ACHN (cell line): ENCODE measurements at regions not wholly inside any gene's neighbourhood (a gene's known extent, or its start where the extent isn't known, plus 50 kb on each side); places are given as distances from the start of the nearest gene placed in this dataset.

Experiments
- DNase-seq: peaks from one replicate; pipeline ENCODE4 v3.0.0-alpha.2; 2015
- in situ Hi-C: cut with HindIII; loops from 2 replicates; pipeline ENCODE4 v1.10.0; 2017; ENCODE audit warnings: low sequenced_read_pairs, low pct_ligation_motif_present, low pct_unique_long_range_greater_than_20kb

GRCh38 chr4:10917566-10917965 is 233.0 kb upstream of the CLNK start:
- in situ Hi-C loops = no loop called here
- no peak for DNase-seq

- DNase-seq = no peak
- in situ Hi-C loops = no loop called here
These were observed 213.5 kb upstream of the CLNK start for GRCh38 chr4:10898072-10898471.

GRCh38 chr4:10897076-10897475 is 212.5 kb upstream of the CLNK start:
- no peak for DNase-seq
- in situ Hi-C loops = no loop called here

GRCh38 chr4:10893395-10893794 is 208.8 kb upstream of the CLNK start:
- DNase-seq = no peak
- in situ Hi-C loops = no loop called here

- no peak for DNase-seq
- in situ Hi-C loops = no loop called here
These were observed 207.3 kb upstream of the CLNK start for GRCh38 chr4:10891866-10892265.

- in situ Hi-C loops = no loop called here
- no peak for DNase-seq
These were observed 205.3 kb upstream of the CLNK start for GRCh38 chr4:10889819-10890218.

GRCh38 chr4:10879411-10880110 is 195.0 kb upstream of the CLNK start:
- no peak for DNase-seq
- in situ Hi-C loops = no loop called here

GRCh38 chr4:10878861-10879260 is 194.3 kb upstream of the CLNK start:
- DNase-seq = no peak
- in situ Hi-C loops = no loop called here

GRCh38 chr4:10877076-10877475 is 192.5 kb upstream of the CLNK start:
- DNase-seq = no peak
- in situ Hi-C loops = no loop called here

- in situ Hi-C loops = no loop called here
- DNase-seq = no peak
These were observed 190.7 kb upstream of the CLNK start for GRCh38 chr4:10875144-10875799.

- in situ Hi-C loops = no loop called here
- no peak for DNase-seq
These were observed 189.2 kb upstream of the CLNK start for GRCh38 chr4:10873809-10874208.

- in situ Hi-C loops = no loop called here
- no peak for DNase-seq
These were observed 188.4 kb upstream of the CLNK start for GRCh38 chr4:10872833-10873517.

GRCh38 chr4:10866666-10867065 is 182.1 kb upstream of the CLNK start:
- DNase-seq = no peak

GRCh38 chr4:10861036-10861435 is 176.5 kb upstream of the CLNK start:
- in situ Hi-C loops = no loop called here
- no peak for DNase-seq

More at GRCh38 chr4:10866666-10867065, 182.1 kb upstream of the CLNK start:
- in situ Hi-C loops = no loop called here

GRCh38 chr4:10856271-10856782 is 171.8 kb upstream of the CLNK start:
- DNase-seq = no peak
- in situ Hi-C loops = no loop called here

- in situ Hi-C loops = no loop called here
- no peak for DNase-seq
These were observed 168.6 kb upstream of the CLNK start for GRCh38 chr4:10853196-10853595.

- DNase-seq = no peak
- in situ Hi-C loops = no loop called here
These were observed 157.1 kb upstream of the CLNK start for GRCh38 chr4:10841697-10842096.

- in situ Hi-C loops = no loop called here
- DNase-seq = no peak
These were observed 152.6 kb upstream of the CLNK start for GRCh38 chr4:10837151-10837550.

- DNase-seq = no peak
- in situ Hi-C loops = no loop called here
These were observed 148.4 kb upstream of the CLNK start for GRCh38 chr4:10832806-10833628.
